Cardiac fibroblast (primary cell): ENCODE measurements at regions not wholly inside any gene's neighbourhood (a gene's known extent, or its start where the extent isn't known, plus 50 kb on each side); places are given as distances from the start of the nearest gene placed in this dataset.

Experiments used
- DNase-seq, 2 donors: peaks; one replicate each; pipeline versions ENCODE4 v3.0.0 to v3.0.0-alpha.2; 2010; ENCODE audit warnings: low read depth in 2 of 2
- H3K4me3 ChIP-seq, 2 donors: replicated peaks in 1 of 2; 1 replicate in 1 of 2; 2 replicates in 1 of 2; pipeline ENCODE4 v1.5.1; 2011; ENCODE audit warnings: low read depth in 2 of 2, low read length in 2 of 2, mild to moderate bottlenecking in 2 of 2, moderate library complexity in 1 of 2
- TF ChIP-seq, protein P1 (sequence below): IDR thresholded peaks from one replicate; pipeline ENCODE4 v1.5.1; 2011; ENCODE audit warnings: low read depth, mild to moderate bottlenecking, low read length, inconsistent platforms

DNA sequence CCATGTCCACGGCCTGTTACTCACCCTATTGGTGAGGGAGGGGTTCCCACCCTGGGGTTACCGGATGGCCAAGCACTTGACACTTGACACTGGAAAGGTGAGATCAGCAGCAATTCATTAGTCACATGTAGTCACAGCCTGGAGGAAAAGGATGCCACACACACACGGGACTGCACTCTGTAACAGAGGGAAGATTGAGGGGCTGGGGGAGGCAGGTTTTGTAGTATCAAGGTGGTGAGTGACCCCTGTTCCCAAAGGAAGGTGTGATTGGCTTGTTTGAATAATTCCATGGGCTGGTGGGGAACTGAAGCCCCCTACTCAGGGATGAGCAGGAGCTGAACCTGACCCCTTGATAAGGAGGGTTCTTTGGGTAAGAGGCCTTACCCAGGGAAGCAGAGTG lies 96.0 kb upstream of the HELT start:
- TF ChIP-seq, protein P1, sequence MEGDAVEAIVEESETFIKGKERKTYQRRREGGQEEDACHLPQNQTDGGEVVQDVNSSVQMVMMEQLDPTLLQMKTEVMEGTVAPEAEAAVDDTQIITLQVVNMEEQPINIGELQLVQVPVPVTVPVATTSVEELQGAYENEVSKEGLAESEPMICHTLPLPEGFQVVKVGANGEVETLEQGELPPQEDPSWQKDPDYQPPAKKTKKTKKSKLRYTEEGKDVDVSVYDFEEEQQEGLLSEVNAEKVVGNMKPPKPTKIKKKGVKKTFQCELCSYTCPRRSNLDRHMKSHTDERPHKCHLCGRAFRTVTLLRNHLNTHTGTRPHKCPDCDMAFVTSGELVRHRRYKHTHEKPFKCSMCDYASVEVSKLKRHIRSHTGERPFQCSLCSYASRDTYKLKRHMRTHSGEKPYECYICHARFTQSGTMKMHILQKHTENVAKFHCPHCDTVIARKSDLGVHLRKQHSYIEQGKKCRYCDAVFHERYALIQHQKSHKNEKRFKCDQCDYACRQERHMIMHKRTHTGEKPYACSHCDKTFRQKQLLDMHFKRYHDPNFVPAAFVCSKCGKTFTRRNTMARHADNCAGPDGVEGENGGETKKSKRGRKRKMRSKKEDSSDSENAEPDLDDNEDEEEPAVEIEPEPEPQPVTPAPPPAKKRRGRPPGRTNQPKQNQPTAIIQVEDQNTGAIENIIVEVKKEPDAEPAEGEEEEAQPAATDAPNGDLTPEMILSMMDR: no peak
- H3K4me3 ChIP-seq: no peak overlapping the region
- no peak for DNase-seq

DNA sequence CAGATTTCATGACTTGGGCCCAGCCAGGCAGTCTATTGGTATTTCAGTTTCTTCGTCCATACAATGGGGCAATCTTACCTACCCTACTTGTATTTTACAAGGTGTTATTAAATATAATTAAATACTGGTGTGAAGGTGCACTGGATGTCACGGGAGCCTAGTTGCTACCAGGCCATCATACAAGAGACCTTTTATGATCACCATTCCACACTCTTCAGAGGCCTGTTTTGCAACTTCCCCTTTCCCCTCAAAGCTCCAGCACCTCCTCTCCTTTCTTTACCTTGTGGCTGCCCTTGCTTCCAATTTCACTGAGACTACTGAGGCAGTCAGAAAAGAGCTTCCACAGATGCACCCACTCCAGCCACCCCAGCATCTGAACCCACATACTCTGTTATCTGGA lies 93.8 kb upstream of the HELT start:
- DNase-seq: no peak
- TF ChIP-seq, protein P1: no peak
- no peak overlapping the region for H3K4me3 ChIP-seq

DNA sequence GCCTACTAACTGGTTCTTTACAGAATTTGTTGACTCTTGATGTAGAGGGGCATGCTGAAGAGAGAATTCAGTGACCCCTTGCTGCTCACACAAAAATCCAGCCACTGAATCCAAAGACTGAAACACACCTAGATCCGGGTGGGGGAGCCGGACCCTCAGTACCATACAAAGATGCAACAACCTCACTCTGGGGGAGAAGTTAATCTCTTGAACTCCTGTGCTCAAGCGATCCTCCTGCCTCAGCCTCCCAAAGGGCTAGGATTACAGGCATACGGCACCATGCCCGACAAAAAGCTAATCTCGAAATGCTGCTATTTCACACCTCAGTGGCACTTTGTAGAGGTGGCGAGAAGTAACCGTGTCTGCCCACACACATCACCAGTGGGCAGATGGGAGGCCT lies 88.8 kb upstream of the HELT start:
- TF ChIP-seq, protein P1: no peak
- H3K4me3 ChIP-seq: no peak overlapping the region

DNA sequence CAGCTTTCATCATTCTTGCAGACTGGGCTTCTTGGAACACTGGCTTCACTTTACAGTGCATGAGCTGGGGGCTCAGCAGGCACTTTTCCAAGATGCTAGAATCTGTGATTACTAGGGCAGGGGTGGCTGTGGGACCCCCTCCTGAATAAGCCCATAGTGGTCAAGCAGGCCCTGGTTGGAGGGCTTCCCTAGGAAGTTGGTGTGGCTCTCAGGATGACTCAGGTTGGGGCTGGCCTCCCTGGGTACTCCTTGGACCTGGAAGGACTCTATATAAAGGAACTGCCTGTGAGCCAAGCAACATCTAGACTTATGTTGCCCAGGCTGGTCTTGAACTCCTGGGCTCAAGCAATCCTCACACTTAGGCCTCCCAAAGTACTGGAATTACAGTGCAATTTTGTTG lies 88.3 kb upstream of the HELT start:
- no peak overlapping the region for H3K4me3 ChIP-seq
- TF ChIP-seq, protein P1: no peak
- DNase-seq: no peak

More for the DNA sequence above, 88.8 kb upstream of the HELT start:
- DNase-seq: no peak

DNA sequence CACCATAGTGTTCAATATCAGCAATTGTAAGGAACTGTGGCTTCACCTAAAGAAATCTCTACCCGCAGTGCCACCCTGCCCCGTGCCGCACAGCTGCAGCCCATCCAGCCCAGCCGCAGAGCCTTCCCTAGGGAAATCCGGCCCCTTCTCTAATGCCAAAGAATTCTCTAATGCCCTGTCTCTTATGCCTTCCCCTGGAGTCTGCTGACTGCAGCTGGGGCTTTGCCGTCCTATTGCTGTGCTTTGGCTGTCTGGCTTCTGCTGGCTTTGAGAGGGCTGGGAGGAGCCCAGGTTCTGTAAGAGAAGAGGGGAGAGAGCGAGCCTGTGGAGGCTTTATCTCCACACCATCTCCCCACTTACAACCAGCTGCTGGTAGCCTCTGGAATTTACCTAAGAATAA lies 85.9 kb upstream of the HELT start:
- H3K4me3 ChIP-seq: no peak overlapping the region
- no peak for DNase-seq
- TF ChIP-seq, protein P1: no peak

DNA sequence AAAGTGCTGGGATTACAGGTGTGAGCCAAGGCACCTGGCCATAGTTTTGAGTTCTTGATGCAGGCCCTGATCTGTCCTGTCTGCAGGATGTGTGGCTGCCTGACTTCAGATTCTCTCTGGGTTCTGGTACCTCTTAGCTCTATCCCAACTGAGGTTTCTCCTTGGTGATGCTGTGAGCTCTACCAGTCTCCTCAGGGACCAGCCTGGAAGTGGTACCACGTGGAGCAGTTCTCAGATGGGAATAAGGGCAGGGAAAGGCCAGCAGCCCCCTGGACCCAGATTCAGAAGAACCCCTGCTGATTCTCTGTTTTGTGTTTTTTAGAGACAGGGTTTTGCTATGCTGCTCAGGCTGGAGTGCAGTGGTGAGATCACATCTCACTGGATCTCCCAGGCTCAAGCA lies 85.0 kb upstream of the HELT start:
- TF ChIP-seq, protein P1: no peak

DNA sequence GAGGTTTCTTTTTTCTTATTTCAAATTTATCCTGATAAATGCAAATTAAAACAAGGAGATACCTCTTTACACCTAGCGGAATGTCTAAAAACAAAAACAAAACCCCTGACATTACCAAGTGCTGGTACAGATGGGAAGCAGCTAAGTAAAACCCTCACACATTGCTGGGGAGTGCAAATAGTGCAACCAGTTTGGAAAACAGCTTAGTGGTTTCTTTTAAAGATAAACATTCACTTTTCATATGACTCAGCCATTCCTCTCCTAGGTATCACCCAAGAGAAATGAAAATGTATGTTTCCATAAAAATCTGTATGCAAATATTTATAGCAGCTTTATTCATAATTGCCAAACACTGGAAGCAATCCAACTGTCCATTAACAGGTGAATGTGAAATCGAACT lies 84.1 kb upstream of the HELT start:
- DNase-seq: peak in 1 of 2 donors; percentile 2
- H3K4me3 ChIP-seq: no peak overlapping the region
- TF ChIP-seq, protein P1: no peak

More for the DNA sequence above, 85.0 kb upstream of the HELT start:
- H3K4me3 ChIP-seq: no peak overlapping the region
- no peak for DNase-seq
